ENCODE measurements at regions not wholly inside any gene's neighbourhood (a gene's known extent, or its start where the extent isn't known, plus 50 kb on each side); places are given as distances from the start of the nearest gene placed in this dataset.

- TF ChIP-seq POLR2A (IDR thresholded peaks at IDR 0.05; ENCODE audit: low read length) = no peak
- TF ChIP-seq GATA1 (IDR thresholded peaks at IDR 0.05; ENCODE audit: low read depth, low read length) = no peak
Measured at GRCh38 chr11:15780382-15780781, 576.0 kb downstream of the SOX6 start.

Measured in erythroblast (primary cell).